Astrocyte (in vitro differentiated cells and primary cell): ENCODE measurements at regions not wholly inside any gene's neighbourhood (a gene's known extent, or its start where the extent isn't known, plus 50 kb on each side); places are given as distances from the start of the nearest gene placed in this dataset.

Experiments
- CTCF ChIP-seq: IDR thresholded peaks from 2 replicates; pipeline ENCODE4 v1.5.1; 2011; ENCODE audit warnings: low read depth, mild to moderate bottlenecking, inconsistent platforms, low read length, moderate library complexity; ENCODE audit not compliant: insufficient read depth
- EZH2 ChIP-seq: IDR thresholded peaks from 2 replicates; pipeline ENCODE4 v1.6.1; 2012; ENCODE audit warnings: mild to moderate bottlenecking, low read length, inconsistent platforms; ENCODE audit not compliant: insufficient read depth

- TF ChIP-seq CTCF, result no peak
- TF ChIP-seq EZH2, result no peak
Observed at GRCh38 chr9:106092083-106092482, 397.7 kb downstream of the TMEM38B start.
